GM21528 (cell line): ENCODE measurements at regions not wholly inside any gene's neighbourhood (a gene's known extent, or its start where the extent isn't known, plus 50 kb on each side); places are given as distances from the start of the nearest gene placed in this dataset.
A peak's percentile ranks its signal among the peaks of the same experiment; 100 is the strongest.

Source experiments
- ATAC-seq: cut with Tn5 transposase; IDR thresholded peaks from one replicate; pipeline ENCODE4 v1.9.1; 2021; ENCODE audit warnings: mild to moderate bottlenecking, moderate library complexity; ENCODE audit not compliant: unreplicated experiment, low FRiP score

DNA sequence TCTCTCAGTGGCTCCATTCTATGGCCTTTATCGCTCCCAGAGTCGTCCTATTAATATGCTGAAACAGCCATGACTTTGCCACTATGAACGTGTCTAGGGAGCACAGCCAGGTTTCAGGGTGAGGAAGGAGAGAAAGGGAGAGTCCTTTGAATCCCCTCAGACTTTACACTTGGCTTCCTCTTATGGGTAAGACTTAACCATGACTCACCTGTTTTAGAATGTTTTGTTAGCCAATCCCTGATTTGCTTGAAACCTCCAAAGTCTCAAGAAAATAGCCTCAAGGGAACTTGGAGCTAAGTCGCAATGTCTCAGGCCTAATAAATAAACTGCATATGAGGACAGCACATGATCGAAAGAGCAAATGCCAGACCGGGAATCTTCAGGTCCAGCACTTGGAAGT lies 131.2 kb upstream of the RCN1 start:
- ATAC-seq = no peak

DNA sequence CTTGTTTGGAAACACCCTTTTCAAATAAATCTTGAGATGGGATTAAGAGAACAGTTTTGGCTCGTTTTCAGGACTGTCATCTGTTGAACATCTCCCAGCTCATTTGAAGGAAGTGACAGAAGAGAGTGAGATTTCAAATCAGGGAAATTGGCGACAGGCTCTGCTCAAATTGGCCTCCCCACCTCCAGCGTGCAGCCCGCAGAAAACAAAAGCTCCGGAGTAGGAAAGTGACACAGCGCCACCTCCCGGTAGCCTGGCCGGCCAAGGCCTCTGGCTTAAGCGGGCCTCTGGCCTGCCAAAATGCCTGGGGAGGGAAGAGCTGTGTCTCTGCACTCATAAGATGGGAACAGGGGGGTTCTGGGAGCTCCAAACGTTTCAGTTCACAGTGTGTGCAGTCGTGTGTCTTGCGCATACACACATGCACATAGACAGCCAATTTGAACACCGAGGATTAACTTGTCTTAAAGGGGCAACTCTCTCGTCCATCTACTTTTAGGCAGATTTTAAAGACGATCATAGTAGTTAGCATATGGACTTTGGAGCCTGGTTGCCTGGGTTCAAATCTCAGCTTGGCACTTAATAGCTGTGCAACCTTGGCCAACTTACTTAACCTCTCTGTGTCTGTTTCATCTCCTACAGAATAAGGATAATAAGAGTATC lies 132.7 kb upstream of the RCN1 start:
- ATAC-seq = peak; percentile 78

DNA sequence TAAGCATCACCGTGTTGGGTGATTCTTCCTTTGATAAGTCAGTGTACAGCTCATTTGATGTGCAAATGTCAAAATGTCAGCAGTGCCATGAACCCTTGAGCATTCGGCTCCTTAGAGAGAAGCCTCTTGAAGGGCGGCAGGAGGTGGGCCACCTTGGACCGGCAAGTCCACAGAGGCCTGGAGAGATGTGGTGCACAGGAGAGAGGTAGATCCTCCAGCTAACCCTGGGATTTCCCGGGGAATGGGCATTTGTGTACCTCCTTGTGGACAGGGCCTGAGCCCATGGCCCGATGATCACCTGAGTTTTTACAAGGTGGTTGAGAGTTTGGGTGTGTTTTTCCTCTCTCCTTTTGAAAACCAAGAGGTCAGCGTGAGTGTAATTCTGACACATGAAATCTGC lies 133.2 kb upstream of the RCN1 start:
- ATAC-seq = no peak

DNA sequence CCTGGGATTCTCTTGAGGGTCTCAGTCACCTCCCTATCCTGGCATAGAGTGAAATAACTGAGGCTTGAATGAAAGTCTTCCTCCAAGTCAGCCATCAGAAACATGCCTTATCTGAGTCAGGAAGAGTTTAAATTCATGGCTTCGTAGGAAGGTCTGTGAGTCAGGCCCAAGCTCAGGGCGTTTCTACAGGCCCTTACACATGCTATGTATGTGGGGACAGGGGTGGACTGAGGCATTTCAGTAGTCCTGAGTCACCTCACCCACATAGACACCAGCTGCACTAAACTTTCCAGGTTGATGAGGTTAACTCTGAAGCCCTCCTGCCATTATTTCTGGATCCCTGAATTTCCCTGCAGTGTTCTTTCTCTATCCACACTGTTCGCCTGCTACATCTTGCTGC lies 134.6 kb upstream of the RCN1 start:
- no peak for ATAC-seq

DNA sequence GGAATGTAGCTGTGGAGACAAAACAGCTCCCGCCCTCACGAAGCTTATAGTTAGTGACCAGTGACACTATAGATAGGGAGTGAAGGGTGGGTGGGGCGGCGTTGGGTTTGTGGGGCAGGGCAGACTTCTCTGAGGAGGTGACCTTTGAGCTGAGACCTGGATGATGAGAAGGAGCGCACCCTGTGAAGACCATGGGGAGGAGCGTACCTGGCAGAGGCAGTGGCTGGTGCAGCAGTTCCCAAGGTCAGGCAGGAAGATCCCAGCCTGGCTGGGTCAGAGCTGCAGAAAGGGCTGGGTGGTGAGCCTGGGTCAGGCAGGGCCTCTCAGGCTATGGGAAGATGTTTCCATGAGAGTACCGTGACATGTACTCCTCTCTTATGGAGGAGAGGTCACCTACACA lies 135.0 kb upstream of the RCN1 start:
- no peak for ATAC-seq

DNA sequence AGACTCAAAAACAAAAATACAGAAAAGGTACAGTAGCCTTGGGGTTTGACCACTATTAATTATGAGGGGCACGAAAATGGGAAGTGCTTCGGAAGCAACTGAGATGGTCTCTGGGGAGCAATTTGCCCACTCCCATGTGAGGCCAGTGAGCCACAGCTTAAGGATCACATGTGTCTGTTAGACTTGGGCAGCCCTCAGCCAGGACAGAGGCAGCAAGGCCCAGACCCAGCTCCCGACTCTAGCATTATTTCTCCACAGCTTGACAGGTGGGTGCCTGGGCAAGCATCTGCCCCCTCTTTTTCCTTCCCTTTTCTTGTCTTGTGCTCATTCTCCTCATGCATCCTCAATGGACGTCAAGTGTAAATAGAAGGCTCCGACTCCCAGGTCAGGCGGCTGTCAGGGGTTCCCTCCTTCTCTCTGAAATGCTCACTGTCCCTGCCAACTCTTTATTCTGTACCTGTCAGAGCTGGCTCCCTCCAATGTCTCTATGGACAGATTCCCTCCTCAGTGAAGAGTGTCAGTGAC lies 137.0 kb upstream of the RCN1 start:
- ATAC-seq = no peak

DNA sequence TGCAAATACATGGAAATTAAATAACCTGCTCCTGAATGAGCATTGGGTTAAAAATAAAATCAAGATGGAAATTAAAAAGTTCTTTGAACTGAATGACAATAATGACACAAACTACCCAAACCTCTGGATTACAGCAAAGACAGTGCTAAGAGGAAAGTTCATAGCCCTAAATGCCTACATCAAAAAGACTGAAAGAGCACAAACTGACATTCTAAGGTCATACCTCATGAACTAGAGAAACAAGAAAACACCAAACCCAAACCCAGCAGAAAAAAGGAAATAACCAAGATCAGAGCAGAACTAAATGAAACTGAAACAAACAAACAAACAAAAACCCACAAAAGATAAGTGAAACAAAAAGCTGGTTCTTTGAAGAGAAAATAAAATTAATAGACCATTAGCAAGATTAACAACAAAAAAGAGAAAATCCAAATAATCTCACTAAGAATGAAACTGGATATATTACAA lies 138.6 kb upstream of the PAX6 start:
- peak; percentile 79 for ATAC-seq

DNA sequence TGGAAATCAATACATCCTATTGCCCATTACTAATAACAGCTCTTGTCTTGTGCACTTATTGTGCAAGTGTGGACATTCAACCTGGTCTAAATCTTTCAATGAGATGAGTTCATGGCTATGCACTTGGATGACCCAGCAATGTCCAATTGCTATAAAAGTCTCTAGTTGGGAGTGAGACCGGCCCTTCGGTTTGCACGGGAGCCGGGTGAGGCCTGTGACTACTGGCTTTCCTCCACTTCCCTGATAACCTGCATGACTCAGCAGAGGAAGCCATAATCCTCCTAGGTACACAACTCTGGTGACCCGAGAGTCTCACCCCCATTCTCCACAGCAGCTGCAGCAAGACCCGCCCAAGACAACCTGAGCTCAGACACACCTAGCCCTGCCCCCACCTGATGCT lies 135.9 kb upstream of the PAX6 start:
- ATAC-seq = no peak

DNA sequence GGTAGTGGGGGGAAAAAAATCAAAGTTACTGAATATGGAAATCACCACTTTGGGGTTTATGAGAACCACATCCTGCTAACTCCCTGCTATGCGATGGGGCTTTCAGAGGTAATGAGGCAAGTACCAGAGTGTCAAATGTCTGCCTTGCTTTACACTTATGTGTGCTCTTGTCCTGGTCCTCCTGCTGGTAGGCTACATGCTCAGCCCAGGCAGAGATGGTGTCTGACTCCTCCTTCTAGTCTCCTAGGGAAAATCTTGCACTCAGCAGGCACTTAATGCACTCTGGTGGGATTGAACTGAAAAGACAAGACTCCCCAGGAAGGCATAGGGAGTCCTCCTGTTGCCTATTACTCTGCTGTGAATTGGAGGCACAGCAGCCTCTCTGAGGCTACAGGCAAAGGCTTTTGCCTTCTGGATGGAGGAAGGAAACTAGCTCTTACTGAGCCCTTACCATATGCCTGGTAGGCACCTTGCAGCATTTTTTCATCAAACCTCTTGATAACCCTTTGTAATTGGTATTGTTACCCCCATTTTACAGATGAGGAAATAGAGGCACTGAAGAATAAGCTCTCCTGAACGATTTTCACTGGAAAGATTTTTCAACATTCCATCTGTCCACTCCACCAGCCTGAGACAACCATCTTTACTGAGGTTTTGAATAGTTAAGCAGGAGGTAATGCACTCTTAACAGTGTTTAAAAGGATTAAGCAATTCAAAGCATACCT lies 132.1 kb upstream of the PAX6 start:
- peak; percentile 97 for ATAC-seq

DNA sequence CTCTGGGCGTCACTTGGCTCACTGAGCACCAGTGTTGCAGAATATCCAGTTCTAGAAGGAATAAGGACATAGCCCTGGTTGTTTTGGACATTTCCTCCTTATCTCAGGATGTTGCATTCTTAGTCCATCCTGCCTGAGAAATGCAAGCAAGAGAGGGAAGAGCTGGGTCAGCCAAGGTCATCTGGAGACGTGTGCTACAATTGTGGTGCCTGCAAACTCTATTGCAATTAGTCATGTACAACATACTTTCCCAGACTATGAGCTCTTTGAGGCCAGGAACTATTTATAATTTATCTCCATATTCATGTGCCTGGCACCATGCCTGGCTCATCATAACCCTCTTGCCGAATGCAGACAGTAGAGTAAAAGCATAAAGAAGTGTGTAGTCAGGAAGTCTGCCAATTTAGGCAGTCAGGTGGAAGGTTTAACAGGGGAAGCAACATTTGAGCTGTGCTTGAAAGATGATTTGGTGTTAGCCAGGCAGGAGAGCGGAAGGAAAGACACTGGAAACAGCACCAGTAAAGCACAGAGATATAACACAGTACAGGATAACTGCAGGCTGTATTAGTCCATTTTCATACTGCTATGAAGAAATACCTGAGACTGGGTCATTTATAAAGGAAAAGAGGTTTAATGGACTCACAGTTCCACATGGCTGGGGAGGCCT lies 129.4 kb upstream of the PAX6 start:
- ATAC-seq = no peak

DNA sequence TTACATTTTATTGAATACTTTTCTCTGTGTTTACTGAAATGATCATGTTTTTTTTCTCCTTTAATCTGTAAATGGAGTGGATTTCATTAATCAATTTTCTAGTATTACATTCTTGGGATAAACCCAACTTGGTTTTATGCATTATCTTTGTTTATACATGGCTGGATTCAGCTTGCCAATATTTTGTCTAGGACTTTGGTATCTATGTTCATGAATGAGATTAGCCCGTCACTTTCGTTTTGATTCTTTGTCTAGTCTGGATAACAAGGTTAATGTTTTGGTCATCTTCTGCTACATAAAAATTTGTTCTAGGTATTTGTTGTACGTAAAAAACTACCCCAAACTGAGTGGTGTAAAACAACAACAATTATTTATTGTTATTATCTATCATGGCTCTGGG lies 127.9 kb upstream of the PAX6 start:
- no peak for ATAC-seq

DNA sequence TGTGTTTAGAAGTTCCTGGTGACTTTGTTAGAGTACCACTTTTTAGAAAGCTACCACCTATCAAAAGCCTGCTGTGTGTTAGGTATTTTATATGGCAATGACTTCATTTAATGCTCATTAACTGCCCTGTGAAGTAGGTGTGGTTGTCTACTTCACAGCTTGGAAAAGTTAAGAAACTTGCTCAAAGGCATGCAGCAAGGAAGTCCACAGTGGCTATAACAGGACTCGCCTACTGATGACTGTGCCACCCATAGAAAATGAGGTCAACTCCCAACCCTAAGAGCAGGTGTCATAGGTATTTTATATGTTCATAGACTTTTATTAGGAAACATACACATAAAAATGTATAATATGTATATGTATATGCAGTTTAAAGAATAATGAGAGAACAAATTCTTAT lies 125.2 kb upstream of the PAX6 start:
- ATAC-seq = no peak

DNA sequence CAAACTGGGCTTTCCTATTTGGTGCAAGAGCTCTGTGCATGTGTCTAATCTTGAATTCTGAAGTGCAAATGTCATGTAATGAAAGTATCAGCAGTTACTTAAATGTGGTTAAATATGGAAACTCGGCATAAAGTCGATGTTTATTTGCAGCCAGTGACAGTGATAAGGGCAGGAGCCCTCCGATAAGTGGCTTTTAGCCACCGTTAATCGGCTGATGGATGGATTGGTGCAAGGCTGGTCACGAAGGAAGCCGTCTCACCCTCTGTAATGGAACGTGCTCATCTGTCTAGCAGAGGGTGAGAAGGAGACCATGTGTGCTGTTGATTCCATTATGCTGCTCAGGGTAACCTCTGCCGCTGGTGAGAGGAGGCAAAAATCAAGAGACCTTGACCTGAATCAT lies 121.8 kb upstream of the PAX6 start:
- ATAC-seq = no peak

DNA sequence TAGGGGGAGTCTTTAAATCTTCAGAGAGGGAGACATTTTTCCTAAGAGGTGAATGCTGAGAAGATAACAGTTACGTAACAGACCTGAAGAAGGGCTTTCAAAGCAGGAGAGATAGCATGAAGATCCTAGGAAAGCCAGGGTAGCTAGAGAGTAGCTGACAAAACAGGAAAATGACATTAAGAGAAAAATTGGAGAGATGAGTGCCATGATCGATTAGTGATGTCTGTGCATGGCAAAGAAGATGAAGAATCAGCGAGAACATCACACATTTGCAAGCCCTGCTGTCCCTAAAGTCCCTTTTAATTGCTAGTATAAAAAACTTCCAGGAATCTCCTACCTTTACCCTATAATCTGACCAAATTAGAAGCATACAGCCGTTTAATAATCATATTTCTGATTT lies 116.9 kb upstream of the PAX6 start:
- ATAC-seq = no peak

DNA sequence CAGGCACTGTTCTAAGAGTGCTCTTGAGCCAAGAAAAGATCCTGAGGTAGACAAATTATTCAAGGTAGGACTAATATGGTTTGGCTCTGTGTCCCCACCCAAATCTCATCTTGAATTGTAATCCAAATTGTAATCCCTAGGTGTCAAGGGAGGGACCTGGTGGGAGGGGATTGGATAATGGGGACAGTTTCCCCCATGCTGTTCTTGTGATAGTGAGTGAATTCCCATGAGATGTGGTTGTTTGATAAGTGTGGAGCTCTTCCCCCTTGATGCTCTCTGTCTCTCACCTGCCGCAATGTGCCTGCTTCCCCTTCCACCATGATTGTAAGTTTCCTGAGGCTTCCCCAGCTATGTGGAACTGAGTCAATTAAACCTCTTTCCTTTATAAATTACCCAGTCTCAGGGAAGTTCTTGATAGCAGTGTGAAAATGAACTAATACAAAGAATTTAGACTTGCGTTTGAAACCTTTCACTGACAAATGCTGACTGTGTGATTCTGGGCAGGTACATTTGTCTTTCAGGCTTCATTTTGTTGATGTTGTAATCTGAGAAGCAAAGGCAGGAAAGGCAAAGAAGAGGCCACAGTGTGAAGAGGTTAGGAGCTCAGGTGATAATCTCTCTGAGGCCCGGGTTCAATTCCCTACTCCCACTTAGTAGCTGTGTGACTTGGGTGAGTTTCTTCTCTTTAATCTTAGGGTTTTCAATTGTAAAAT lies 115.8 kb upstream of the PAX6 start:
- ATAC-seq = no peak

DNA sequence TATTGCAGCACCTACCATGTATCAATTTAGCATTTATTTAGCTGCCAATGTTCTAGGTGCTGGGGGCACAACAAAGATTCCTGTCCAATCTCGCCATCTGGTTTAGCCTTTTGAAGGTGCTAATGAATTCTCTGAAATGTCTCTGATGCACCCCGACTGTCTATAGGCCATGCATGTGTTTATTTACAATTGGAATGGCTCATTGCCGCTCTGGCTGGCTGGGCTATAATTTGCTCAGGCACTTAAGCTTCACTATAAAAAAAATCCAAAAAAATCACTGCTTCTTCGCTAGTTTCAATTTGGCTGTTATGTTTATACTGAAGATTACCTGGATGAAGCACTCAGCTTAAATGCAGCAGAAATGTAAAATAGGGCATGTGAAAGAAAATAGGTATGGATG lies 115.0 kb upstream of the PAX6 start:
- ATAC-seq = no peak

DNA sequence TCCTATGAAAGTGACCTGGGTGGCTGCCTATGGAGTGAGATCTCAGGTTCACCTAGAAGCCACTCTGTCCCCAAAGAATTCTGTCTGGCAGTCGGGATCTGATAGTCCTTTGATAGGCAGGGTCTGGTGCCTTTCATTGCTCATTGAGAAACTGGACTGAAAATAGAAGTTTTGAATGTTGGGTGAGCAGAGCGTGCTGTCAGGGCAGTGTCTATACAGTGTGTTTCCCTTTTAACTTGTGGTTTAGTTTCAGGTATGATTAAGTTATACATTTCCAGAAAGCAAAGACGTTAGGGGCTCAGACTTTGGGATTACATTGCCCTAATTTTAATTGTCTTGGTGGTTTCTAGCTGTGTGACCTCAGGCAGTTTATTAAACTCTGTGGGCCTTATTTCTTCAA lies 111.3 kb upstream of the PAX6 start:
- ATAC-seq = no peak

DNA sequence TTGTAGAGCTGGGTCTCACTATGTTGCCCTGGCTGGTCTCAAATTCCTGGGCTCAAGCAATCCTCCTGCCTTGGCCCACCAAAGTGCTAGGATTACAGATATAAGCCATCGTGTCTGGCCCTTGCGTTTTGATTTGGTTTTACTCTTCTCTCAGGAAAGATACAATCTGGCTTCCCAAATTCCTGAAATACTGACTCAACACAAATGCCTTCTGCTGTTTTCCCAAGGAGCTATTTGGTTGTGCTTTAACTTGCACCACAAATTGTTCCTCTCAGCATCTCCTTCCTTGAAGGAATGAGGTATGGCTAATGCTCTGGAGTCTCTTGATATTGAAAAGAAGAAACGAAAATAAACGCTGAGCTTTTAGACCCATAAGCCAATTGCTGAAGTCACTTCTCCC lies 110.0 kb upstream of the PAX6 start:
- ATAC-seq = no peak

DNA sequence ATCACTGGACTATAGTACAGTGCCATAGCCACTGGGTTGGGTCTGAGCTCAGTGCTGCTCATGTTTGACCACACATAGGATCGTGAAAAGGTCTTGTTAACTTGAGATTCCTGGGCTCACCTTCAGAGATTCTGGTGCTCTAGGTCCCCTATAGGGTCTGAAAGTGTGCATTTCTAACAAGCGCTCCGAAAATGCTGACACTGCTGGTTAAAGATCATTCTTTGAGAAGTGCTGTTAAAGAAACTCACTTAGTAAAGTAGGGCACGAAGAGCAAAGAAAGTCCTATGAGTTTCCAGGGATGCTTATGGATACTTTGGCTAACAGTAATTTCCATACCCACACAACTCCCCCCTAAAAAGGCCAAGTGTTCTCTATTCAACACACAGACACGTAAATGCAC lies 108.1 kb upstream of the PAX6 start:
- ATAC-seq = no peak

DNA sequence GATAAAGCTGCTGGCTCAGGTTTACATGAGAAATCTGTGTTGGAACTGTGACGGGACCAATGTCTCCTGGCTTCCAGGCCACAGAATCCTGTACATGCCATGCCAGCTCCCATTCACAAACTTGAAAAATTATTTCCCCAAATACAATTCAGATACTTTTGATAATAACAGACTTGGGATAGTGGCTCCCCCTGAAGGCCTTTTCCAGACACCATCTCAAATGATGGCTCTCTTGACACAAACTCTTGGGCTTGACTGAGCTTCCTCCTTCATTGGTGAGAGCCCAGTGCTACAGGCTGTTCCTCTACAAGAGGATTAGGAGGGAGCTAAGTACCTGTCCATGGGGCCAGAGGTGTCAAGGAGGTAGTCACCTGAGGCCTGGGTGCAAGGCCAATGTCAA lies 104.7 kb upstream of the PAX6 start:
- no peak for ATAC-seq

DNA sequence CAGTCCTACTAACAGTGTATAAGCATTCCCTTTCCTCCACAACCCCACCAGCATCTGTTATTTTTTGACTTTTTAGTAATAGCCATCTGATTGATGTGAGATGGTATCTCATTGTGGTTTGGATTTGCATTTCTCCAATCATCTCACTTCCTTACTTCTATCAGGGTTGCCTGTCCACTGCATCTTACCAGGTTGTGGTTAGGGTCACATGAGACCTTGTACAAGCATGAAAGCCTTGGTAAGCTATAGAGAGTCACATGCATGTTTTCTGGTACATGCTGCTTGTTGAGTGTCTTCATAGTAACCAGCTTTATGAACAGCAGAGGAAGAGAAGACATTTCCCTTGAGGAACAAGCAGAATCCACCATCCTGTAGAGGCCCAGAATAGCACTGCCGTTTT lies 102.9 kb upstream of the PAX6 start:
- ATAC-seq = no peak
